H9 (cell line): ENCODE measurements at regions not wholly inside any gene's neighbourhood (a gene's known extent, or its start where the extent isn't known, plus 50 kb on each side); places are given as distances from the start of the nearest gene placed in this dataset.

ENCODE experiments used
- DNase-seq: peaks from one replicate; pipeline ENCODE4 v3.0.0-alpha.2; 2017
- H2AFZ ChIP-seq: one replicate; pipeline ENCODE4 v1.6.1; 2013; ENCODE audit warnings: mild to moderate bottlenecking, low read length, control low read depth, moderate library complexity
- H2AK5ac ChIP-seq: 2 replicates; pipeline ENCODE4 v1.6.1; 2013; ENCODE audit warnings: low read length, control low read depth, mixed read lengths; ENCODE audit not compliant: insufficient read length
- H2BK120ac ChIP-seq: one replicate; pipeline ENCODE4 v1.6.1; 2013; ENCODE audit warnings: low read depth, mild to moderate bottlenecking, low read length, control low read depth, inconsistent platforms; ENCODE audit not compliant: poor library complexity, severe bottlenecking
- H2BK12ac ChIP-seq: 2 replicates; pipeline ENCODE4 v1.6.1; 2013; ENCODE audit warnings: low read length, control low read depth, mixed read lengths, low read depth; ENCODE audit not compliant: insufficient read length
- H2BK15ac ChIP-seq: 2 replicates; pipeline ENCODE4 v1.6.1; 2013; ENCODE audit warnings: low read depth, low read length, control low read depth
- H2BK20ac ChIP-seq: one replicate; pipeline ENCODE4 v1.6.1; 2013; ENCODE audit warnings: low read depth, mild to moderate bottlenecking, low read length, control low read depth, inconsistent platforms; ENCODE audit not compliant: poor library complexity, severe bottlenecking
- H2BK5ac ChIP-seq: 2 replicates; pipeline ENCODE4 v1.6.1; 2013; ENCODE audit warnings: low read length, control low read depth, mixed read lengths; ENCODE audit not compliant: insufficient read length
- H3K14ac ChIP-seq: 2 replicates; pipeline ENCODE4 v1.6.1; 2013; ENCODE audit warnings: low read length, control low read depth; ENCODE audit not compliant: insufficient read depth
- H3K18ac ChIP-seq: 2 replicates; pipeline ENCODE4 v1.6.1; 2013; ENCODE audit warnings: low read depth, mild to moderate bottlenecking, mixed read lengths, low read length, control low read depth; ENCODE audit not compliant: insufficient read length
- H3K23ac ChIP-seq: 2 replicates; pipeline ENCODE4 v1.6.1; 2013; ENCODE audit warnings: low read length, control low read depth, mixed read lengths, low read depth; ENCODE audit not compliant: insufficient read length
- H3K23me2 ChIP-seq: 2 replicates; pipeline ENCODE4 v1.6.1; 2013; ENCODE audit warnings: low read depth, mild to moderate bottlenecking, mixed read lengths, low read length, control low read depth; ENCODE audit not compliant: insufficient read length, poor library complexity, severe bottlenecking
- H3K27ac ChIP-seq: 2 replicates; pipeline ENCODE4 v1.5.1; 2013; ENCODE audit warnings: low read length, control low read depth, mixed read lengths, low read depth; ENCODE audit not compliant: insufficient read length
- H3K27me3 ChIP-seq: 2 replicates; pipeline ENCODE4 v1.6.1; 2013; ENCODE audit warnings: low read length, control low read depth, inconsistent platforms; ENCODE audit not compliant: insufficient read depth
- H3K4ac ChIP-seq: 2 replicates; pipeline ENCODE4 v1.6.1; 2013; ENCODE audit warnings: low read depth, mild to moderate bottlenecking, control low read depth, inconsistent platforms, low read length, moderate library complexity
- H3K4me1 ChIP-seq: 2 replicates; pipeline ENCODE4 v1.6.1; 2013; ENCODE audit warnings: low read length, control low read depth, inconsistent platforms; ENCODE audit not compliant: insufficient read depth
- H3K4me2 ChIP-seq: 2 replicates; pipeline ENCODE4 v1.6.1; 2013; ENCODE audit warnings: low read length, control low read depth, mixed read lengths; ENCODE audit not compliant: insufficient read length, insufficient read depth
- H3K56ac ChIP-seq: 2 replicates; pipeline ENCODE4 v1.6.1; 2013; ENCODE audit warnings: low read depth, mild to moderate bottlenecking, mixed read lengths, low read length, control low read depth; ENCODE audit not compliant: insufficient read length
- H3K79me1 ChIP-seq: 2 replicates; pipeline ENCODE4 v1.6.1; 2013; ENCODE audit warnings: low read depth, mild to moderate bottlenecking, moderate library complexity, low read length, control low read depth, inconsistent platforms; ENCODE audit not compliant: insufficient read depth, poor library complexity, severe bottlenecking
- H3K79me2 ChIP-seq: 2 replicates; pipeline ENCODE4 v1.6.1; 2013; ENCODE audit warnings: low read length, control low read depth, inconsistent platforms; ENCODE audit not compliant: insufficient read depth
- H3K9ac ChIP-seq: 2 replicates; pipeline ENCODE4 v1.6.1; 2013; ENCODE audit warnings: low read length, control low read depth, mixed read lengths; ENCODE audit not compliant: insufficient read length; ENCODE audit errors: extremely low read depth
- H3K9me3 ChIP-seq: one replicate; pipeline ENCODE4 v1.6.1; 2013; ENCODE audit warnings: low read depth, low read length, inconsistent platforms; ENCODE audit not compliant: control insufficient read depth
- H3T11ph ChIP-seq: one replicate; pipeline ENCODE4 v1.6.1; 2013; ENCODE audit warnings: mild to moderate bottlenecking, low read length, control low read depth, inconsistent platforms
- H4K20me1 ChIP-seq: one replicate; pipeline ENCODE4 v1.6.1; 2013; ENCODE audit not compliant: control insufficient read depth, insufficient read length, insufficient read depth
- H4K5ac ChIP-seq: 2 replicates; pipeline ENCODE4 v1.6.1; 2013; ENCODE audit warnings: low read depth, mild to moderate bottlenecking, mixed read lengths, low read length, control low read depth; ENCODE audit not compliant: insufficient read length
- H4K8ac ChIP-seq: replicated peaks from 2 replicates; pipeline ENCODE4 v1.6.1; 2013; ENCODE audit warnings: low read length, control low read depth, mixed read lengths, low read depth; ENCODE audit not compliant: insufficient read length
- H4K91ac ChIP-seq: 2 replicates; pipeline ENCODE4 v1.6.1; 2013; ENCODE audit warnings: low read depth, mild to moderate bottlenecking, moderate library complexity, mixed read lengths, low read length, control low read depth; ENCODE audit not compliant: insufficient read length
- H3K27ac Mint-ChIP-seq, 3 experiments: 2 replicates in 2 of 3; 3 replicates in 1 of 3; pipeline ENCODE4 v1.8.0; 2020 to 2021; ENCODE audit warnings: mixed read lengths in 3 of 3, mild to moderate bottlenecking in 1 of 3, moderate library complexity in 1 of 3
- H3K27me3 Mint-ChIP-seq: 2 replicates; pipeline ENCODE4 v1.8.0; 2021; ENCODE audit warnings: low read depth, mild to moderate bottlenecking, moderate library complexity, mixed read lengths
- H3K36me3 Mint-ChIP-seq, 3 experiments: 2 replicates in 2 of 3; 3 replicates in 1 of 3; pipeline ENCODE4 v1.8.0; 2020 to 2021; ENCODE audit warnings: low read depth in 3 of 3, mixed read lengths in 3 of 3; ENCODE audit not compliant: insufficient read depth in 1 of 3
- H3K4me1 Mint-ChIP-seq, 2 experiments: 2 replicates each; pipeline ENCODE4 v1.8.0; 2020; ENCODE audit warnings: mixed read lengths in 2 of 2
- H3K4me3 Mint-ChIP-seq, 2 experiments: 2 replicates in 1 of 2; 3 replicates in 1 of 2; pipeline ENCODE4 v1.8.0; 2020 to 2021; ENCODE audit warnings: mild to moderate bottlenecking in 2 of 2, mixed read lengths in 2 of 2, moderate library complexity in 1 of 2
- H3K9me3 Mint-ChIP-seq, 2 experiments: 2 replicates in 1 of 2; 3 replicates in 1 of 2; pipeline ENCODE4 v1.8.0; 2020; ENCODE audit warnings: mild to moderate bottlenecking in 2 of 2, mixed read lengths in 2 of 2, moderate library complexity in 1 of 2
- CTCF ChIP-seq: fragments of 200-600 bp; sonication (generic); conservative IDR thresholded peaks from 3 replicates; pipeline ENCODE4 v1.8.0; 2021; ENCODE audit warnings: antibody characterized with exemption, mild to moderate bottlenecking
- WGBS: extraction: QIAGEN DNeasy Blood & Tissue Kit; methylation state at CpG from one replicate; pipeline ENCODE4 v1.1.7; 2013; ENCODE audit warnings: missing lambda C conversion rate, low lambda C conversion rate, mixed read lengths; ENCODE audit not compliant: insufficient read length; ENCODE audit errors: extremely low coverage; 5-methylcytosine and 5-hydroxymethylcytosine counted together

DNA sequence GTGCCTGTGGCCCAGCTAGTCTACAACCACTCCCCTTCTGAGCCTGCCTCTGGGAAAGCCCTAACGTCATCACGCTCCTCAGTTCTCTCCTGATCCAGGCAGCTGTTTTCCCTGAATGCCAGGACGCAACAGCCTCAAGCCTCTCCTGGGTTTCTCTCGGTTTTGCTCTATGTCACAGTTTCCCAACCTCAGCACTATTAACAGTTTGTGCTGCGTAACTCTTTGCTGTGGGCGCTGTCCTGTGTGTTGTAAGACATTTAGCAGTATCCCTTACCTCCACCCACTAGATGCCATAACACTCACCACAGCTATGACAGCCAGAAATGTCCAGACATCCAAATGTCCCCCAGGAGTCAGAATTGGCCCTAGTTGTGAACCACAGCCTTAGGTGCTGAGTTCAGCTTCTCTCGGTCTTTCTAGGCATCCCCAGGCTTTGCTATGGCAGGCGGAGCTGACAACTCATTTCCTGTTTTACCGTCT lies 226.3 kb upstream of the NPVF start:
- H3K79me1 ChIP-seq = no peaks in the 10 kb centered on the region
- H3K27ac ChIP-seq = no peak overlapping the region
- no peak overlapping the region for H2AFZ ChIP-seq
- peaks cover 6% of the 10 kb centered on the region for H3K27me3 Mint-ChIP-seq
- no peak overlapping the region for H3K4me3 Mint-ChIP-seq
- no peak overlapping the region for H3K4me2 ChIP-seq
- H3T11ph ChIP-seq = no peak overlapping the region
- no peak overlapping the region for H3K4ac ChIP-seq
- H2BK20ac ChIP-seq = no peak overlapping the region
- no peak overlapping the region for H3K9ac ChIP-seq
- H3K79me2 ChIP-seq = no peaks in the 10 kb centered on the region
- H3K56ac ChIP-seq = no peak overlapping the region
- no peak overlapping the region for H3K27ac Mint-ChIP-seq
- no peak overlapping the region for H3K18ac ChIP-seq
- no peaks in the 10 kb centered on the region for H3K27me3 ChIP-seq
- H3K4me1 Mint-ChIP-seq = peaks cover 6 to 7% of the 10 kb centered on the region in 2 experiments
- no peaks in the 10 kb centered on the region for H3K23me2 ChIP-seq
- no peak overlapping the region for H4K8ac ChIP-seq
- no peak overlapping the region for H2BK15ac ChIP-seq
- no peak overlapping the region for H3K23ac ChIP-seq
- H4K91ac ChIP-seq = no peak overlapping the region
- no peak overlapping the region for H2BK120ac ChIP-seq
- no peak overlapping the region for H4K5ac ChIP-seq
- no peak overlapping the region for H2BK5ac ChIP-seq
- H2AK5ac ChIP-seq = no peak overlapping the region
- WGBS = no CpG with 5 or more reads among the region's 9 CpGs
- H3K4me1 ChIP-seq = no peaks in the 10 kb centered on the region
- H3K9me3 ChIP-seq = no peaks in the 10 kb centered on the region
- DNase-seq = no peak
- H3K9me3 Mint-ChIP-seq = no peaks in the 10 kb centered on the region
- no peak overlapping the region for H2BK12ac ChIP-seq
- TF ChIP-seq CTCF = no peak
- H3K14ac ChIP-seq = no peak overlapping the region
- no peaks in the 10 kb centered on the region for H4K20me1 ChIP-seq
- H3K36me3 Mint-ChIP-seq = no peaks in the 10 kb centered on the region
